GM21390 (cell line): ENCODE measurements at regions not wholly inside any gene's neighbourhood (a gene's known extent, or its start where the extent isn't known, plus 50 kb on each side); places are given as distances from the start of the nearest gene placed in this dataset.

Experiments
- ATAC-seq: cut with Tn5 transposase; IDR thresholded peaks from one replicate; pipeline ENCODE4 v1.9.1; 2021; ENCODE audit not compliant: unreplicated experiment

DNA sequence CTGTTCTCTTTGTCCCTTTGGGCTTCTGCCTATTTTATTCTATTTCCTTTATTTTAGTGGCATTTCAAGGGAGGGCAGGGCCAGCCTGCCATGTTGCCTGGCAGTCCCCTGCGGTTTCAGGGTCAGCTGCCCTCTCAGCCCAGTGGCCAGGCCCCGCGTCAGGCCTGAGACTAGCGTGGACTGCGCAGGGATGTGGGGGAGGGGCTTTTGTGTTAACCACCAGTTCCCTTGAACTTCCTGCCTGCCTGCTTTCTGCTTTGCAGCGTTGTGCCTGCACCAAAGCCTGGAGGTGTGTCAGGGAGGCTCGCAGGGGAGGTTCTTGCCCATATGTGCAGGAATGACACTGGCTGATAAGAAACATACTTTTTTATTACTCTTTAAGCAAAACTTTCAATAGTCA, 157.6 kb downstream of the SLC35B3 start:
- no peak for ATAC-seq

DNA sequence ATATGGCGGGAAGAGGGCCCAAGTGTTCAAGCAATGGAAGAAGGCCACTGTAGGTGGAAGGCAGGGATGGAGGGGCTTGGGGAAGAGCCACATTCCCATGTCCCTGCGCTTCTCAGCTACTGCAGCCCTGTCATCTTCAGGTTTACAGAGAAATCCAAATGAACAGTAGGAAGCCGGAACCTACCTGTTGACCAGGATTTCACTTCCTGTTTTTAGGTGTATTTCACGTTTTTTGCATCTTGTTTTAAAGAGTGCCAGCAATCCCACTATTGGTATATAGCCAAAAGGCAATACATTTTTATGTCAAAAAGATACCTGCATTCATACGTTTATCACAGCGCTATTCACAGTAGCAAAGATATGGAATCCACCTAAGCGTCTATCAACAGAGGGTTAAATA, 159.2 kb downstream of the SLC35B3 start:
- ATAC-seq: no peak

DNA sequence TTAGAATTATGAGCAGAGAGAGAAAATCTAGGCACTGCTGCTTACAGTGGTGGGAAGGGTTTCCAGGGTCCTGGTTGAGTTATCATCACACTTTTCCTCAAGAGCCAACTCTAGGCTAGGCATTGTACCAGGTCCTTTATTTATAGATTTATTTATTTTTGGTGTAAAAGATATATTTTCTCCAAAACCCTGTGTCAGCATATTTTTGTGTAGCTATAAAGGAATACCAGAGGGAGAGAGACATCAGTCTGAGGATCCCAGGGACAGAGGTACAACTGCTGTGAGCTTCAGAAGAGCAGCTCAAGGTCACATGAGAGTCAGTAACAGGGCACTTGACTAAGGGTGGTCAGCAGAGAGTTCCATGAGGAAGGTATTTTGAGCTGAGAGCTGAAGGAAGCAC, 159.7 kb downstream of the SLC35B3 start:
- ATAC-seq: no peak

DNA sequence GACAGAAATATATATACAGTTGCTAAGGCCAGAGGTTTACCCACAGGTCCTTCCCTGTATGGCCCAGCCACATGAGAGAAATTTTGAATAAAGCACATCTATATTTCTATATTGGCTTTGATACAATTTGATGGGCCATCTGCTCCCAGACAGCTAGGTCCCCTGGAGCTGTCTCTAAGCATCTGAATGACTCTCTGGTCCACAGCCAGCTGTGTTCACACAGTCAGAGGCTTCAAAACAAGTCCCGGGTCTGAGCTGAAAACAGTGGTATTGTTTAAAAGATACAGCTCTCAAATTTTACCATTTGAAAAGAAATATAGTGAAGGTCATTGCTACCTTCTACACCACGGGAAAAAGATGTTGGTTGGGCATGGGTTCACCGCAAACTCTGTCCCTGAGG, 161.1 kb downstream of the SLC35B3 start:
- ATAC-seq: no peak

DNA sequence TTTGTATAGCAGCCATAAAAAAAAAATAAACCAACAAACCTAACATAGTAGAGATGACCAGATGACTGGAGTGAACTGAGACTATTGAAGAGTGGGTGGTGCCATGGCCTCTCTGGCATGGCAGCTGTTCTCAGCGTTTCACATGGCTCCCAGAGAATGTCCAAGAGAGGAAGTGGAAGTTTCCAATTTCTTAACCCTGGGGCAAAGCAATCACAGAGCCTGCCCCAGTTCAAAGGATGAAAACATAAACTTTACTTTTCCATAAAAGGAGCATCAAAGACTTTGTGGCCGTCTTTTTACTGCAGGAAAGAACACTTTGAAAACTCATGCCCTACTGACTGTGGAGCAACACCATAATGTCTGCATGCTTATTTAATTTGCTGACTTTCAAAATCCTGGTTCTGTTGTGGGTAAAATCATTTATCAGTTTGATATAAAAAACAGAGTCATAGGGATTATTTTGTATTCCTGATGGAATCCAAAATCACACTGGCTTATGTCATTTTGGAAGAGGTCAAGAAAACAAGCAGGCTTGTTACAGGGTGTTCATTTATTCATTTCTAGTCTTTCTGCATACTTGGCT, 165.4 kb downstream of the SLC35B3 start:
- no peak for ATAC-seq

DNA sequence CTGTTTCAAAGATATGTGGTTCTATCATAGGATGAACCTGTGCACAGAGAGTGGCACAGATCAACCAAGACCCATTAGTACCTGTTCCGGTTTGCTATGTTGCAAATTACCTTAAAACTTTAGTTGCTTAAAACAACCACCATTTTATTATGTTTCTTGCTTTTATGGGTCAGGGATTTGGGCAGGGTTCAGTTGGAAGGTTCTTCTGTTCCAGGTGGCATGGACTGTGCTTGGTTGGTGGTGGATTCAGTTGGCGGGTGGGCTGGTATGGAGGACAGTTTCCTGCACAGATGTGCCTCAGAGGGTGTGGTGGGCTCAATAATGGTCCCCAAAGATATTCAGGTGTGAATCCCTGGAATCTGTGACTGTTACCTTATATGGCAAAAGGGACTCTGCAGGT, 166.3 kb downstream of the SLC35B3 start:
- no peak for ATAC-seq

DNA sequence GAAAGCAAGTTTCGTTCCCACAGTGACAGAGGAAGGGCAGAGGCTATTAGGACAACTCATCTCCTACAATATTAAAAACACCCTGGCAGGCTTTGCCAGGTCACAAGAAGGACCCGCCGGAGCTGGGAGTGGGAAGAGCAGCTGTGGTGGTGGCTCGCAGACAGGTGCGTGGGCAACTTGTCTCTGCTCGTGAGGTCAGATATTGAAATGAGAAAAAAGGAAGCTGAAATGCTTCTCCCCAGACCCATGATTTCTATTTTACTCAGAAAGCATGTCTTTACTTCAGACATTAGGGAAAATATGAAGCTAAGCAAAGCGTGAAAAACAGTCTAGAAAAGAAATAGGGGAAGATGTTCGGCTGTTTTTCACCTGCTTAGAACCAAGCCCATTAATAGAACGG, 166.3 kb upstream of the EEF1E1 start:
- no peak for ATAC-seq

DNA sequence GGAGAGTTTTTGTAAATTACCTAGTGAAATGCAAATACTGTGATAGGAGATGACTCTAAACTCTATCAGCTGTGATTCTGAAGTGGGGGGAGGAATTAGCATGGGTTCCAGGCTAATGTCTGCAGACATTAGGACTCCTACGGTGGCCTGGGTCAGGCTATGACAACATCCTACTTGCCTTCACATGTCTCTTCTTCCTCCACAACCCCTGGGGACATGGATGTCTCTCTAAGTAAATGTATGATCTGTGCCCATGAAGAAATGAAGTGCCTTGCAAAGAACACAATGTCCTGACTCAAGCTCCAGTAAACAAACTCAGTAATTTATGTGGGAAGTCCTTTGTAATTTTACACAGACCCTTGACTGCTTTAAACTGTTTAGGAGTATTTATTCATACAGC, 165.8 kb upstream of the EEF1E1 start:
- ATAC-seq: no peak

DNA sequence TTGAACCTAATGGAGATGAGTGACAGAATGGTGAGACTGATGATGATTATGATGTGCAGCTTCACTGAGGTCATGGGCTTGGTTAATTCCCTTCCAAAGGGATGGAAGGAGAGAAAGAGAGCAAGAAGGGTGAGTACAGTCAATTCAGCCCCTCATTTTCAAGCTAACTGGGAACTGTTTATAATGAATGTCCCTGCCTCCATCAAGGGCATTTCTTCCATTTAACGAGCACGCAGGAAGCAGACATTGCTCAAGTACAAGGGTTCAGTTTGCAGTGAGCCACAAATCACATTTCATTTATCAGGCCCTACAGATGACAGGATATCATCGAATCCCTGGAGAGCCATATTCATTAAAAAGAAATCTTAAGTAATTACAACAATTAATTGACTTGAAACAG, 158.3 kb upstream of the EEF1E1 start:
- ATAC-seq: no peak

DNA sequence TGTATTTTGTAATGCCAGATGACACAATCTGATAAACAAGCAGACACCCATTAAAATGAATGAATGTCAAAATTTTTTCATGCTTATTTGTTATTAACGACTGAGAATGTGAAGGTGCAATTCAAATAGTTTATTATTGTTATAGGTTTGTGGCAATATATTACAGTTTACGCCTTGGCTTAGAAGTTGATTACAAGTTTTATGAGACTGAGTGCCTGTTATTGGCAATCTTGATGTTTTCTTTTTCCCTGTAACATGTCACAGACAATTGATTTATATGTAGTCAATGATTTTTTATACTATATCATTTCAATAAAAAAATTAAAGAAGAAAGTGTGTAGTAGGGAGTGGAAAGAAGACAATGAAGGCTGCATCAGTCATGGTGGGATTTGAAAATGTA, 144.1 kb upstream of the EEF1E1 start:
- ATAC-seq: no peak

DNA sequence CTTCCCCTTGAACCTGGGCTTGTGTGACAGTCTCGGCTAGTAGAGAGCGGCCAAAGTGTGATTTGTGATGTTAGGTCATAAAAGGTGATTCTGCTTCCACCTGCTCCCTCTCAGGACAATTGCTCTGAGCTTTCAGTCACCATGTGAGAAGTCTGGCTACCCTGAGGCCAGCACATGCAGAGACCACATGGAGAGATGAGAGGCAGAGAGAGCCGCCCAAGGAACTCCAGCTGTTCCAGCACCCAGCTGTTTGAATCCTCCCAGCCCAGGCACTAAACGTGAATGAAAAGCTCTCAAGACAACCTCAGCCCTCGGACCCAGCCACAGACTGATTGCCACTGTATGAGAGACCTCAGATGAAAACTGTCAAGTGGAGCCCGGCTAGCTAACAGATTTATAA, 143.4 kb upstream of the EEF1E1 start:
- no peak for ATAC-seq

DNA sequence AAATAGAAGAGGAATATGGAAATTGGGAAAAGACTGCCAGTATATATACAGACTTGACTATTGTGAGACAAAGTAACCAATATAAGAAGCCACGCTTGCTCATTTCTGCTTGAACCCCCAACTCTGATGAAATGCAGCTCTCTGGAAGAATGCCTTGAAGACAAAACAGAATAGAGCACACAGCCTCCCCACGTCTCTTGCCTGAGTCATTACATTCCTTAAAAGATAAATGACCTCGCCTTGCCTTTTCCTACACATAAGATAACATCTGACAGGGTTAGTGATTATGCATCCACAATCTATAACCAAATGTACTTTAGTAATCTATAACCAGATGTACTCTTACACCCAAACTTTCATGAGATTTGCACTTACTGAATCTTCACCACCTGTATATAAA, 141.1 kb upstream of the EEF1E1 start:
- no peak for ATAC-seq

DNA sequence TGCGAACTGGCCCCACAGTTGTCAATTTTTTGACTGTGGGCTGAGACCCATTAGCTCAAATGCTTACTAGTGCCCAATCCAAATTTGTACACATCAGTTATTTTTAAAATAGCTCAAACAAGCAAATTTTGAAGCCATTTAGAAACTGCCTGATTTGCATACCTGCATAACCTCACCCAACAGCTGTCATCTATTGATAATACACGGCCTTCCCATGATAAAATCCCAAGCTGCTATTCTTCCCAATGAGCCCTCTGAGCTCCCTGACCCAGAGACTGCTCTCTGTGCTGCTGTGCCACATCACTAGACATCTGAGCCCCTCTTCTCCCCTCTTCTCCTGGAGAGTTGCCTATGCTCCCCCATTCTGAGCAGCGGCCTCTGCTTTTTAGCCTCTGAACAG, 140.5 kb upstream of the EEF1E1 start:
- ATAC-seq: no peak

DNA sequence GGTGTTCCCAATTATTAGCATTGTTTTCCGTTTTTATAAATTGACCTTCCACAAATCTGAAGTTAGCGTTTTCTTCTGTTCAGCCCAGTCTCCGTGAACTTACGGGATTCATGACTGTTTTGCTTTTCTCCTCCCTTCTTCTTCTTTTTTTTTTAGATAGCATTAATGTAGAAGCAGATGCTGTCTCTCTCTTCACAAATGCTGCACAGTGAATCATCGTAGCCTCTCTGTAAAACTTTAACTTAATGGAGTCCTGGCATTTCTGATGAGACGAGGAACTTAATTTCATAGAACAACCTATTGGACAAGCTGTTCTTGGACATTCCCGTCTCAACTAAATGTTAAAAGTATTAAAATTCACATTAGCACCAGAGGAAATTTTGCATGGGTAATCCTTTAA, 138.0 kb upstream of the EEF1E1 start:
- no peak for ATAC-seq

DNA sequence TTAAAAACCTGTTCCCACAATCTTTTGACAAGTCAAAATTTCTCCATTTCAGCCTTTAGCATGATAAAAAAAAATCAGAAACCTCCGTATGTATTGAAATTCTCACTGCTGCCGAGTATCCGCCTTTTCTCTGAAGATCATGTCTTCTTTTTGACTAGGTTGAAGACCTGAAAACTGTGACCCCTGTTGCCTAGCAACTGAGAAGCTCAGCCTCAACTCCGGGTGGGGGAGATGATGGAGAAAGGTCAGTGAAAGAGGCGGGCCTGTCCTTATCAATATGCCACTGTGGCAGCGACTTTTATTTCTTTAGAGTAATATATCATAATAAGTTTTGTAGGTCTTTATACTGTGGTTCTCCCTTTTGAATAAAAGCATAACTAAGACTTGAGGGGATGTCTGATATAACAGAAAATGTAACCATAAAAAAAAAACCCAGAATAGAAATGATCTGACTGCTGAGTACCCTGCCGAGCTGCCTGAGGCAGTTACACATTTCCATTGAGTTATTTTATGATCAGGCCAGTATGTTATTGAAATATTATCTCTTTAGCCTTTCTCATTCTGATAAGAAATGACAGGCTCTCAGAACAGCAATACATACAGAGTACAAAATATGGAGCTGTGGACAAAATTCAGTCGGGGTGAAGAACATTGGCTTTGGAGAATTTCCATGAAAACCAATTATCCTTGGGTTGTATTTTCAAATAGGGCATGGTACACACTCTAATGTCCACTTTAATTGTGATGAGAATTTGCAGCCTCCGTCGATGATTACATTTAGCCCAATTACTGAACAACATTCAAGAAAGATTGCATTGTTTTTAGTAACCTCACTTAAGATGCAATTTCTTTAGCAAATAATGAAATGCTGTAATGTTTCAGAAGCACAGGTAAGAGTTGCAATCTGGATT, 136.7 kb upstream of the EEF1E1 start:
- ATAC-seq: no peak

DNA sequence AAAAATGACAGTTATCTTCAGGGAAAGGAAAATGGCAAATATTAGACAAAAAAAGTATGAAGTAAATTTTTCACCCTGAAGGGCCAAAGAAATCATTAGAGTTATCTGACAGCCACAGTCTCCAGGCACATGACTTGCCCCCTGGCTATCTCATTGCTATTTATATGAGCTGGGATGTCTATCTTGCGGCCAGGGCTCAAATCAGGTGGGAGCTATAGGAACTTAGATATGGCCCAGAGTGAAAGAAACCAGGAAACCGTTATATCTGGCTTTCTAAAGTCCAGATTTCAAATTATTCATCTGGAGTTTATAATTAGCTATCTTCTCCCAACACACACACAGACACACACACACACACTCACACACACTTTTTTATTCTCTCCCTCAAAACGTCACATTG, 135.3 kb upstream of the EEF1E1 start:
- ATAC-seq: no peak

DNA sequence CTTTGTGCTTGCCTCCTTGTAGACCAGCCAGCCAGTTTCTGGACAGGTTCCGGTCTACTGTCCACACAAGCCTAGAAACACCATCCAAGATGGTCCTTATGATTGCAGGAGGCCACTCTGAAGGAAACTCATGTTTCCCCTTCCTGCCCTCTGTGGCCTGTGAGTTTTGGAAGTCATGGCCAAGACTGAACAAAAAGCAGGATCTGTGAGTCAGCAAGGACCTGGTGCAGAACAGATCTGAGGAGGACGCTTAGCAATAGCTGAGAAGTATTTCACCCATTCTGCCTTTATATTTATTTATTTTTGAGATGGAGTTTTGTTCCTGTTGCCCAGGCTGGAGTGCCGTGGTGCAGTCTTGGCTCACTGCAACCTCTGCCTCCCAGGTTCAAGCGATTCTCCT, 134.6 kb upstream of the EEF1E1 start:
- ATAC-seq: no peak

DNA sequence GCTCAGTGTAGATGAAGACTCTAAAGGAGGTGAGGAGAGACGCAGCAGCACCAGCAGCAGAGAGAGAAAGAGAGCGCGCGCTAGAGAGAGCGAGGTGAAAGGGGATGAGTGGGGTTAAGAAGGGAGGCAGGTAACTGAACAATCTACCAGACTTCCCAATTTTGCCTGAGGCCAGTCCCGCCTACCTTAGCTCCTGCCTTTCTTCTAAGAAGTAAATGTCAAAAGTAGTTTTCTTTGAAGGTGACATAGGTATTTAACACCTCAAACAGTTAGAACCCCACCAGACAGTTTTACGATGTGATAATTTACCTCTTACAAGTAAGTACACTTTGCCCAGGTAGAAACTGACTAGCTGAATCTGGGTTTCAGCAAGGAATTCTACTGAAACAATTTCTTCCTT, 132.0 kb upstream of the EEF1E1 start:
- ATAC-seq: no peak

DNA sequence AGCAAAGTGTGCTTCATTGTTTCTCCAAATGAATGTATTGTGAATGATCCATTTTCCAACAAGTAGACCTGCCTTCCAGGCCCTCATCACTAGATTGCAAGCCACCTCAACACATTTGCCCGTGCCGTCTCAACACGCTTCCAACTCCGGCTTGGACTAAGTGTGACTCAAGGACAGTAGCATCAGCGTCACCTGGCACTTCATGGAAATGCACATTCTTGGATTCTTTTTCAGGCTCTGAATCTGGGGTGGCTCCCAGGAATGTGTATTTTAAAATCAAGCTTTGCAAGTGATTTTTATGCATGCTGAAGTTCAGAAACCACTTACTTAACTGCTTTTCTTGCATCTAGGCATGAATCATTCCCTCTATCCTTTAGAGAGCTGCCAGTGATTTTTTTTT, 129.6 kb upstream of the EEF1E1 start:
- no peak for ATAC-seq

DNA sequence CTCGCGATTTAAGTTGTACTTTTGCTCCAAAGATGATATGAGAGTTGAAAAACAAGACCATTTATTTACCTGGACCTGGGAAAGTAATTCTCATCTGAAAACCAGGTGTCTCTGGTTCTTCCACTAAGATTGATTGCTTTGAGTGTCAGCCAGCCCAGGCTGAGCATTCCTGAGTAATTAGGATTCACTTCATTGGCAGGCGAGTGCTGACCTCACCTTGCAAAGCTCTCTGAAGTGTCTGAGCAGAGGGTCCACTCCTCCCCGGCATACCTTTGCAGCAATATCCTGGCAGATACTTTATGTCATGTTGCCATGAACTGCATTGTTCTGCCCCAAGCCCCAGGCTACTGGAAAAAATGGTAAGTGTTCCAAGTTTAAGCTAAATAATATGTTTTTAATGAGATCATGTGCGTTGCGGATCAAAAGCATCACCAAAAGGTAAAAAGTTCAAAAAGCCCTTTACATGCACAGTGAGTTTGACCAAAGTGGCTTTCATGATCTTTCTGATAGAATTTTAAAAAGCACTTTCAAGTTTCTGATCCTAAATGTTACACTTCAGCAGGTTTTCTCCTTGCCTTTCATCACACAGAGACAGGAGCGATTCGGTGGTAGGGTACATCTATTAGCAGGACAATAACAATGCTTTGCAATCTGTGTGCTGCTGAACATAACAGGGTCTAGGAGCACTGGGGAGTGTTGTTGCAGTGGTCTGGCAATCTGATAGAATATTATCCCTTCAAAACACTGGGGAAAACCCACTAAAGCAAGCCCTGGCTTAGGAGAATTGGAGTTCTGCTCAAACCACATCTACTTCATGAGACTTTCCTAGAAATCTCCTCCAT, 127.8 kb upstream of the EEF1E1 start:
- no peak for ATAC-seq

DNA sequence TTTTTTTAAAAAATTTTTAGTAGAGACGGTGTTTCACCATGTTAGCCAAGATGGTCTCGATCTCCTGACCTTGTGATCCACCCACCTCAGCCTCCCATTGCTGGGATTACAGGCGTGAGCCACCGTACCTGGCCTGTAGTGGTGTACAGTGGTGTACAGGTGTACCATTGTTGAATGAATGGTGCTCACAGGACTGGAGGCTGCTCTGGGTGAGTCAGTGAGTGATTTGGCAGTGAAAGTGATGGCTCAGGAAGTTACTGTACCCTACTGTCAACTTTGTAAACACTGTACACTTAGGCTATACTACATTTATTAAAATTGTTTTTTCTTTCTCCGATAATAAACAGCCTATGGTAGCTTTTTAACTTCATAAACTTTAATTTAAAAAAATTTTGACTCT, 122.8 kb upstream of the EEF1E1 start:
- ATAC-seq: no peak

DNA sequence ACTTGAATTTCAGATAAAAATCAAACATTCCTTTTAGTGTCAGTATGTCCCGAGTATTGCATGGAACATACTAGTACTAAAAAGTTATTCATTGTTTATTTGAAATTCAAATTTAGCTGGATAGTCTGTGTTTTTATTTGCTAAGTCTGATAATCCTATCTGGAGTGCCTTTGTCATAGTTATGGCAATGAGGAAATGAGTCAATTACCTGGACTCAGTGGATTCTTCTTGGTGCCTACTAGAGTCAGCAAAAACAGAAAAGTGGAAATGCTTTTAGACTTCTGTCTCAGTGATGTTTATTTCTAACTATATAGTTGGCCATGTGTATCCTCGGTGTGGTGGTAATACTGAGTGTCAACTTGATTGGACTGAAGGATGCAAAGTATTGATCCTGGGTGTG, 121.3 kb upstream of the EEF1E1 start:
- ATAC-seq: no peak
